Colonic mucosa (tissue), 4 donors: ENCODE measurements at regions not wholly inside any gene's neighbourhood (a gene's known extent, or its start where the extent isn't known, plus 50 kb on each side); places are given as distances from the start of the nearest gene placed in this dataset.

Experiments
- DNase-seq: peaks from one replicate; pipeline ENCODE4 v3.0.0-alpha.2; 2020
- H3K27ac ChIP-seq: fragments of 200-600 bp; one replicate; pipeline ENCODE4 v1.8.0; 2021
- H3K27me3 ChIP-seq: fragments of 200-600 bp; one replicate; pipeline ENCODE4 v1.8.0; 2021
- H3K36me3 ChIP-seq: fragments of 200-600 bp; one replicate; pipeline ENCODE4 v1.8.0; 2021
- H3K4me1 ChIP-seq: fragments of 200-600 bp; one replicate; pipeline ENCODE4 v1.8.0; 2021; ENCODE audit warnings: mild to moderate bottlenecking
- H3K4me3 ChIP-seq: fragments of 200-600 bp; one replicate; pipeline ENCODE4 v1.8.0; 2021
- H3K9ac ChIP-seq, 2 donors: one replicate each; pipeline ENCODE4 v1.7.0; 2013; ENCODE audit warnings: control low read depth in 2 of 2, low read depth in 2 of 2, low read length in 2 of 2
- H3K9me3 ChIP-seq: fragments of 200-600 bp; one replicate; pipeline ENCODE4 v1.8.0; 2021
- intact Hi-C: fragments of 100-400 bp; cut with DNase I; formaldehyde crosslinking; loops from one replicate; pipeline ENCODE4 v1.14.1; 2022
- TF ChIP-seq, protein P1 (sequence below): fragments of 200-600 bp; IDR thresholded peaks from one replicate; pipeline ENCODE4 v1.8.0; 2022; ENCODE audit warnings: antibody characterized with exemption, mild to moderate bottlenecking
- donor health status: healthy.
- donor health status: DM: no; HTN: no; CAD: no.
- donor health status: DM: no; HTN: no; CAD: no.

GRCh38 chr6:21524201-21524600 lies 69.3 kb upstream of the SOX4 start:
- TF ChIP-seq, protein P1, sequence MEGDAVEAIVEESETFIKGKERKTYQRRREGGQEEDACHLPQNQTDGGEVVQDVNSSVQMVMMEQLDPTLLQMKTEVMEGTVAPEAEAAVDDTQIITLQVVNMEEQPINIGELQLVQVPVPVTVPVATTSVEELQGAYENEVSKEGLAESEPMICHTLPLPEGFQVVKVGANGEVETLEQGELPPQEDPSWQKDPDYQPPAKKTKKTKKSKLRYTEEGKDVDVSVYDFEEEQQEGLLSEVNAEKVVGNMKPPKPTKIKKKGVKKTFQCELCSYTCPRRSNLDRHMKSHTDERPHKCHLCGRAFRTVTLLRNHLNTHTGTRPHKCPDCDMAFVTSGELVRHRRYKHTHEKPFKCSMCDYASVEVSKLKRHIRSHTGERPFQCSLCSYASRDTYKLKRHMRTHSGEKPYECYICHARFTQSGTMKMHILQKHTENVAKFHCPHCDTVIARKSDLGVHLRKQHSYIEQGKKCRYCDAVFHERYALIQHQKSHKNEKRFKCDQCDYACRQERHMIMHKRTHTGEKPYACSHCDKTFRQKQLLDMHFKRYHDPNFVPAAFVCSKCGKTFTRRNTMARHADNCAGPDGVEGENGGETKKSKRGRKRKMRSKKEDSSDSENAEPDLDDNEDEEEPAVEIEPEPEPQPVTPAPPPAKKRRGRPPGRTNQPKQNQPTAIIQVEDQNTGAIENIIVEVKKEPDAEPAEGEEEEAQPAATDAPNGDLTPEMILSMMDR = no peak
- Histone ChIP-seq H3K4me3 (no peak overlapping the region), H3K27me3 (no peaks in the 10 kb centered on the region), H3K9me3 (no peaks in the 10 kb centered on the region), H3K4me1 (no peaks in the 10 kb centered on the region), H3K27ac (no peak overlapping the region), H3K36me3 (no peaks in the 10 kb centered on the region), H3K9ac (no peak overlapping the region)
- no peak for DNase-seq
- intact Hi-C loops = no loop called here

- Histone ChIP-seq H3K27ac (no peak overlapping the region), H3K9ac (no peak overlapping the region), H3K27me3 (no peaks in the 10 kb centered on the region), H3K4me1 (no peaks in the 10 kb centered on the region), H3K9me3 (no peaks in the 10 kb centered on the region), H3K4me3 (no peak overlapping the region), H3K36me3 (no peaks in the 10 kb centered on the region)
- intact Hi-C loops = no loop called here
- TF ChIP-seq, protein P1 = no peak
- DNase-seq = no peak
Observed at GRCh38 chr6:21526974-21527373, 66.6 kb upstream of the SOX4 start.

- Histone ChIP-seq H3K27me3 (no peaks in the 10 kb centered on the region), H3K9ac (no peak overlapping the region), H3K27ac (no peak overlapping the region), H3K36me3 (no peaks in the 10 kb centered on the region), H3K4me1 (no peaks in the 10 kb centered on the region), H3K4me3 (no peak overlapping the region), H3K9me3 (no peaks in the 10 kb centered on the region)
- no peak for DNase-seq
- intact Hi-C loops = no loop called here
- TF ChIP-seq, protein P1 = no peak
Observed at GRCh38 chr6:21527731-21528130, 65.8 kb upstream of the SOX4 start.

DNA sequence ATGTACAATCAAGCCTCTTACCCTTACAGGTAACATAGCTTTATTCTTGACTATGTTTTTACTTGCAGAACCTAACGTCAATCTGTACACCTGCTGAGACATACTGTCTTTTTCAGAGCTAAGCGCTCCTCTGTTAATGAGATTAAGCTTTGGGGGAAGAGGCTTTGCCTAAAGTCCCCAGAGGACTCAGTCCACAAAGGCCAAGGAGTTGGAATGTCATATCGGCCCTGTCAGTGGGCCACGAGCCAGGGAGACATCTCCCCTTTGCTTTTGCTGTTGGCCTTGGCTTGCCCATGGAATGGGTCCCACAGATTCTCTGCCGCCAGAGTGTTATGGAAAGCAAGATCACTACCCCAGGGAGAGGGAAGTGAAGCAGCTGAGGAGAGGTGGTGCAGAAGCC lies 64.1 kb upstream of the SOX4 start:
- Histone ChIP-seq H3K27me3 (no peaks in the 10 kb centered on the region), H3K27ac (no peak overlapping the region), H3K36me3 (no peaks in the 10 kb centered on the region), H3K4me3 (no peak overlapping the region), H3K9me3 (no peaks in the 10 kb centered on the region), H3K9ac (no peak overlapping the region), H3K4me1 (no peaks in the 10 kb centered on the region)
- intact Hi-C loops = no loop called here
- DNase-seq = no peak
- TF ChIP-seq, protein P1 = no peak

- no peaks in the 10 kb centered on the region for H3K9me3 ChIP-seq
- no peak overlapping the region for H3K9ac ChIP-seq
- no peak overlapping the region for H3K4me3 ChIP-seq
- intact Hi-C loops = no loop called here
- H3K36me3 ChIP-seq = no peaks in the 10 kb centered on the region
- H3K27ac ChIP-seq = no peak overlapping the region
- no peaks in the 10 kb centered on the region for H3K4me1 ChIP-seq
- H3K27me3 ChIP-seq = no peaks in the 10 kb centered on the region
- TF ChIP-seq, protein P1 = no peak
- no peak for DNase-seq
Observed at GRCh38 chr6:21531393-21531792, 62.2 kb upstream of the SOX4 start.

DNA sequence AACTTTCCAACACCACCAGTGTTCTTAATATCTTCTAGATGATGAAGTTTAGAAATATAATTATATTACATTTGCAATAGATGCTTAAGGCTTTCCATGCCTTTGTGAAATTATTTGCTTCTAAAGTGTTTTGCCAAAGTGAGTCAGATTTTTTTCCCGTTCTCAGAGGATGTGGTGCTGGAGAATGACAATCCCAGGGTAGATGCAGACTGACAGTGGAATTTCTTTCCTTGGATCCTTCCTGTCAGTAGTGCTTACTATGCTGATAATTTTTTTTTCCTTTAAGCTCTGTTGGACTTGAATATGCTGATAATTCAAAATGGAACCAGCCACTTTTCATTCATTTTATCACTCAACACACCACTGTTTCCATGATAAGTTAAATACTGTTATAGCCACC lies 59.9 kb upstream of the SOX4 start:
- no peaks in the 10 kb centered on the region for H3K9me3 ChIP-seq
- H3K27me3 ChIP-seq = no peaks in the 10 kb centered on the region
- no peak for DNase-seq
- no peak overlapping the region for H3K4me3 ChIP-seq
- intact Hi-C loops = no loop called here
- H3K4me1 ChIP-seq = no peaks in the 10 kb centered on the region
- TF ChIP-seq, protein P1 = no peak
- H3K36me3 ChIP-seq = no peaks in the 10 kb centered on the region
- no peak overlapping the region for H3K27ac ChIP-seq
- H3K9ac ChIP-seq = no peak overlapping the region
